PFSK-1 (cell line): ENCODE measurements at regions not wholly inside any gene's neighbourhood (a gene's known extent, or its start where the extent isn't known, plus 50 kb on each side); places are given as distances from the start of the nearest gene placed in this dataset.

Source experiments
- FOXP2 ChIP-seq: optimal IDR thresholded peaks from 2 replicates; pipeline ENCODE3; 2011; ENCODE audit warnings: borderline replicate concordance, control low read depth, inconsistent platforms; ENCODE audit not compliant: insufficient read depth; ENCODE audit errors: extremely low read length, extremely low read depth
- POLR2AphosphoS5 ChIP-seq: IDR thresholded peaks from 2 replicates; pipeline ENCODE4 v1.6.1; 2012; ENCODE audit warnings: low read depth, mild to moderate bottlenecking, control low read depth, low read length, moderate library complexity
- REST ChIP-seq, 2 experiments: IDR thresholded peaks; 2 replicates each; pipeline versions ENCODE4 v1.6.1 to v1.8.0; 2011 to 2012; ENCODE audit warnings: low read depth in 2 of 2, low read length in 2 of 2, control low read depth in 1 of 2, inconsistent platforms in 1 of 2, mild to moderate bottlenecking in 1 of 2, moderate library complexity in 1 of 2; ENCODE audit not compliant: insufficient read depth in 1 of 2
- SIN3A ChIP-seq: IDR thresholded peaks from 2 replicates; pipeline ENCODE4 v1.6.1; 2012; ENCODE audit warnings: mild to moderate bottlenecking, low read length, moderate library complexity, borderline replicate concordance; ENCODE audit not compliant: insufficient read depth
- TAF1 ChIP-seq: IDR thresholded peaks from 2 replicates; pipeline ENCODE4 v1.6.1; 2012; ENCODE audit warnings: low read length, control low read depth, borderline replicate concordance; ENCODE audit not compliant: insufficient read depth

GRCh38 chr2:64837925-64838641 lies 151.1 kb upstream of the SLC1A4 start:
- TF ChIP-seq POLR2AphosphoS5, result no peak
- TF ChIP-seq FOXP2, result no peak
- no peak for TF ChIP-seq TAF1
- TF ChIP-seq REST (IDR thresholded peaks at IDR 0.05; ENCODE audit: insufficient read depth in 1 of 2, low read depth in 2 of 2, low read length in 2 of 2), result no peak
- TF ChIP-seq SIN3A, result no peak

- TF ChIP-seq REST (IDR thresholded peaks at IDR 0.05; ENCODE audit: insufficient read depth in 1 of 2, low read depth in 2 of 2, low read length in 2 of 2), result no peak
Observed at GRCh38 chr2:64838817-64839216, 150.4 kb upstream of the SLC1A4 start.

- TF ChIP-seq REST (IDR thresholded peaks at IDR 0.05; ENCODE audit: insufficient read depth in 1 of 2, low read depth in 2 of 2, low read length in 2 of 2), result no peak
- no peak for TF ChIP-seq POLR2AphosphoS5
- no peak for TF ChIP-seq SIN3A
- no peak for TF ChIP-seq TAF1
- TF ChIP-seq FOXP2, result no peak
Observed at GRCh38 chr2:64839844-64840243, 149.4 kb upstream of the SLC1A4 start.

GRCh38 chr2:64840426-64840881 lies 148.7 kb upstream of the SLC1A4 start:
- no peak for TF ChIP-seq FOXP2
- no peak for TF ChIP-seq POLR2AphosphoS5

GRCh38 chr2:64841461-64841860 lies 147.7 kb upstream of the SLC1A4 start:
- TF ChIP-seq REST (IDR thresholded peaks at IDR 0.05; ENCODE audit: insufficient read depth in 1 of 2, low read depth in 2 of 2, low read length in 2 of 2), result no peak
- TF ChIP-seq SIN3A, result no peak
- TF ChIP-seq POLR2AphosphoS5, result no peak

- no peak for TF ChIP-seq SIN3A
- TF ChIP-seq FOXP2, result no peak
- no peak for TF ChIP-seq POLR2AphosphoS5
- TF ChIP-seq REST (IDR thresholded peaks at IDR 0.05; ENCODE audit: insufficient read depth in 1 of 2, low read depth in 2 of 2, low read length in 2 of 2), result no peak
- TF ChIP-seq TAF1, result no peak
Observed at GRCh38 chr2:64842030-64842429, 147.2 kb upstream of the SLC1A4 start.
